ENCODE measurements at regions not wholly inside any gene's neighbourhood (a gene's known extent, or its start where the extent isn't known, plus 50 kb on each side); places are given as distances from the start of the nearest gene placed in this dataset.

DNA sequence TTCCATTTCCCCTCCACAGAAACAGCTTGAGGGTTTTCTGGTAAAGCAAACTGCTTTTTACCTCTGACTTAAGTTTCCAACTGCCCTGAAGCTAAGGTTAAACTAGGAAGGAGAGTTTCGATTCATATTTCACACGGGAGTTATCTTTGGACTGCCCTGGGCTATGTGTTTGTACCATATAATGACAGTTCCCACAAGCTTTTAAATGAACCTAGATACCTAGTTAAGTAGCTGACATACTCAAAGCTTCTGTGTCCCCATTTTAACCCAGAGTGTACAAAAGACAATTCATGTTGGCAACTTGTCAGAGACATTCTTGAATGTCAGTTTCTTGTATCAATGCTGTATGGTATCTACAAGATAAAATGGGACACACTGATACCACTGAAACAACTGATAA is 1296.6 kb upstream of the IGFBP7 start:
- TF ChIP-seq, protein P1, sequence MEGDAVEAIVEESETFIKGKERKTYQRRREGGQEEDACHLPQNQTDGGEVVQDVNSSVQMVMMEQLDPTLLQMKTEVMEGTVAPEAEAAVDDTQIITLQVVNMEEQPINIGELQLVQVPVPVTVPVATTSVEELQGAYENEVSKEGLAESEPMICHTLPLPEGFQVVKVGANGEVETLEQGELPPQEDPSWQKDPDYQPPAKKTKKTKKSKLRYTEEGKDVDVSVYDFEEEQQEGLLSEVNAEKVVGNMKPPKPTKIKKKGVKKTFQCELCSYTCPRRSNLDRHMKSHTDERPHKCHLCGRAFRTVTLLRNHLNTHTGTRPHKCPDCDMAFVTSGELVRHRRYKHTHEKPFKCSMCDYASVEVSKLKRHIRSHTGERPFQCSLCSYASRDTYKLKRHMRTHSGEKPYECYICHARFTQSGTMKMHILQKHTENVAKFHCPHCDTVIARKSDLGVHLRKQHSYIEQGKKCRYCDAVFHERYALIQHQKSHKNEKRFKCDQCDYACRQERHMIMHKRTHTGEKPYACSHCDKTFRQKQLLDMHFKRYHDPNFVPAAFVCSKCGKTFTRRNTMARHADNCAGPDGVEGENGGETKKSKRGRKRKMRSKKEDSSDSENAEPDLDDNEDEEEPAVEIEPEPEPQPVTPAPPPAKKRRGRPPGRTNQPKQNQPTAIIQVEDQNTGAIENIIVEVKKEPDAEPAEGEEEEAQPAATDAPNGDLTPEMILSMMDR (IDR thresholded peaks at IDR 0.05): no peak
- TF ChIP-seq ZFX (IDR thresholded peaks at IDR 0.05; ENCODE audit: borderline replicate concordance): no peak
- H3K27ac ChIP-seq: no peak overlapping the region

DNA sequence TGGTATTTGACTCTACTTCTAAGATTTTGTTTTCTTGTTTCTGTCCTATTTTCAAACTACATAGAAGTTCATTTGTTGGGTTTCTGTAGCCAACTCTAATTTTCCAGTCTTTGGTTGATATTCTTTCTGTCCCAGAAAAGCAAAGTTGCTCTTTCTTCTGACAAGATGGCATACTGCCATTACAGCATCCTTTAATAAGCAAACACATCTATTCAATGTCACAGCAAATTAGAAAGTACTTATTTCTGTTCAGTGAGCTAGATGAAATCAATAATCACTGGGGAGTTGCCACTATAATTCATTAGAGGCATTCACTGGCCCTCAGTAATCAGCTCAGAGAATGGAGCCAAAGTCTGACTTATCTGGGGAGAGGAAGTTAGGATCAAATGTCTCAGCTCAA is 1258.0 kb upstream of the IGFBP7 start:
- no peak overlapping the region for H3K27ac ChIP-seq
- TF ChIP-seq ZFX (IDR thresholded peaks at IDR 0.05; ENCODE audit: borderline replicate concordance): no peak
- TF ChIP-seq, protein P1 (IDR thresholded peaks at IDR 0.05): no peak

DNA sequence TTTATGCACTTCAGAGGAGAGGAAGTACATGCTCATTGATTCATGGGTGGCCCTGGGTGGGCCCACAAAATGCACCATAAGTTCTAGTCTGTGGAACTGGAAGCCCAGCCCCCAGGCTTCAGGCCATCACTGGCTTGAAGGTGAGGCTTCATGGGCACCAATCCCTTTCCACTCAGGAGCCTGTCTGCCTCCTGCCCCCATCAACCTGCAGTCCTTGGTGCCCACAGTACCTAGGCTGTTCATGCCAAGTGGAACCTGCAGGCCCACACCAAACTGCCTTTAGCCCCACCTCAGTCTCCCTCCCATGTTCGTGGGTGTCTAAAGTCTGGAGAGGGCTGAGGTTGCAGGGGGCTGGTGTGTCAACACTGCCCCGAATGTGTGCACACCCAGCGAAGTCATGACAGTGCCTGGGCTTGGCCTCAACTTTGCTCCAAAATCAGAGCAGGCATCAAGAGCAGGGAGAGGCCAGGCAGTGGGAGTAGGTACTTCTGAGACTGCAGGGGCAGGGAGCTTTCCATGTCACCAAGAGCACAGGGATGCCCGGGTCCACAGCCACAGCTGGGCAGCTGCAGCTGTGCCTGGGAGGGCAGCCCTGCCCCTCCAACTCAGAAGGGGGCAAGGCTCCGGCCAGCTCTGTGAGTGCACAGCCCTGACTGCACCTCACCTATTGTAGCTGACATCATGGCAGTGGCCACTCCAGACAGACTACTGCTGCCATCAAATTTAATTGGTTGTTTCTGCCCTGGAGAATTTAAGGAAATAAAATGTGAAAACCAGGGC is 1250.4 kb upstream of the IGFBP7 start:
- TF ChIP-seq, protein P1 (IDR thresholded peaks at IDR 0.05): no peak

DNA sequence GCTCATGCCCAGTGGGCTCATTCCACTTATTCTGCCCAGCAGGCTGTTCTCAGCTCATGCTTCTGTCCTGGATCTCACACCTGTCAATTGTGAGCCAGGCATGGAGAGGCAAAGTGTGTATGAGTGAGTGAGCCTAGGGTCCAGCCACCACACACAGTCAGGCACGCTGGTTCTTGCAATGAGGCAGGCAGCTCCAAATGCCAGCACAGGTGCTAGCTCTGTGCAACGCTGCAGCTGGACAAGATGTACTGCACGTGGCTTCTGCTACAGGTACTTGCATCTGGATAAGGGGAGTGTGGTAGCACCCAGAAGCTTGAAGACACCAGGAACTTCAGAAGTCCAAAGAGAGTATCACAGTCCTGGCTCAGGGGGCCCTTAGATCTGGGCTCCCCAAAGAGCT is 1249.4 kb upstream of the IGFBP7 start:
- no peak overlapping the region for H3K27ac ChIP-seq
- no peak for TF ChIP-seq ZFX (IDR thresholded peaks at IDR 0.05; ENCODE audit: borderline replicate concordance)
- TF ChIP-seq, protein P1 (IDR thresholded peaks at IDR 0.05): no peak

More for the DNA sequence above, 1250.4 kb upstream of the IGFBP7 start:
- H3K27ac ChIP-seq: no peak overlapping the region

DNA sequence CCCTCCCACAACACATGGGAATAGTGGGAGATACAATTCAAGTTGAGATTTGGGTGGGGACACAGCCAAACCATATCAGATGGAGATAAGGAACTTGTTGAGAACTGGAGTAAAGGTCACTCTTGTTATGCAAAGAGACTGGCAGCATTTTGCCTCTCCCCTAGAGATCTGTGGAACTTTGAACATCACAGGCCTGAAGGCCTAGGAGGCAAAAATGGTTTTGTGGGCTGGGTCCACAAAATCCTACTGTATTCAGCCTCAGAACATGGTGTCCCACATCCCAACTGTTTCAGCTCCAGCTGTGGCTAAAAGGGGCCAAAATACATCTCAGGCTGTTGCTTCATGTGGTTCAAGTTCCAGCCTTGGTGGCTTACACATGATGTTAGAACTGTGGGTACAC is 1247.8 kb upstream of the IGFBP7 start:
- no peak overlapping the region for H3K27ac ChIP-seq
- TF ChIP-seq, protein P1 (IDR thresholded peaks at IDR 0.05): no peak
- TF ChIP-seq ZFX (IDR thresholded peaks at IDR 0.05; ENCODE audit: borderline replicate concordance): no peak

DNA sequence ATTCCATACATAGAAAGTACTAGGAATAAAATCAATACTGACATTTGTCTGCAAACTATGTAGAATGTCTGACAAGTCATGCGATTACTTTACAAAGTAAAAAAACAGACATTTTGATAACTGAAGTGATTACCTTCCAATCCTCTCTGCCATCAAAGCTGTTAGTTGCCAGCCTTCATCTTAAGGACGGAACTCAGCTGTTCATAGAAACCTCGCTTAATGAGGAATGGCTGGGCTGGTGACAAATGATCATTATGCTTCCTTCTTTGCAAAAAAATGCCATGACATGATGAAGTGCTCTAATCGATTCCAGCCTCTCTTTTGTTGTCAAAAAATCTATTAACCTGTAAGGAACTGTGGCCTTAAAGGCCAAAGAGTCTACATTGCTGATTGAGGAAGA is 1214.9 kb upstream of the IGFBP7 start:
- no peak overlapping the region for H3K27ac ChIP-seq
- no peak for TF ChIP-seq ZFX (IDR thresholded peaks at IDR 0.05; ENCODE audit: borderline replicate concordance)
- TF ChIP-seq, protein P1 (IDR thresholded peaks at IDR 0.05): no peak

DNA sequence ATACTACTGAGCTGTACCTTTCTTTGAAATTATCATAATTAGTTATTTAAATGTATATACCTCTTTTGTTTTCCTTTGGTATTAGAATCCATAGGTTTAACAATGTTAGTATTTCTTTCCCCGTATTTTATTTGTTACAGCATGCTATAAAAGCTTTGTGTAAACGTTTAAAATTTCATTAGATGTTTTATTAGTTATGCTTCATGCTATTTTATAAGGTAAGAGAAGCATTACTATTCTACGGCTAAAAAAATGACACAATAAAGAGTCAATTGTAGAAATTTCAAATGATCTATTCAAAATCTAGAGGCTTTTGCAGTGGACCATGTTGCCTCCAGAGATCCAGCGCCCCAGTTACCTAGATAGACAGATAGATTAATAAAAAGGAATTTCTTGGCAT is 1203.3 kb upstream of the IGFBP7 start:
- no peak for TF ChIP-seq ZFX (IDR thresholded peaks at IDR 0.05; ENCODE audit: borderline replicate concordance)
- TF ChIP-seq, protein P1 (IDR thresholded peaks at IDR 0.05): no peak
- peak overlapping the region; percentile 75 for H3K27ac ChIP-seq

All from 22Rv1 (cell line).